ENCODE measurements at regions not wholly inside any gene's neighbourhood (a gene's known extent, or its start where the extent isn't known, plus 50 kb on each side); places are given as distances from the start of the nearest gene placed in this dataset.

DNA sequence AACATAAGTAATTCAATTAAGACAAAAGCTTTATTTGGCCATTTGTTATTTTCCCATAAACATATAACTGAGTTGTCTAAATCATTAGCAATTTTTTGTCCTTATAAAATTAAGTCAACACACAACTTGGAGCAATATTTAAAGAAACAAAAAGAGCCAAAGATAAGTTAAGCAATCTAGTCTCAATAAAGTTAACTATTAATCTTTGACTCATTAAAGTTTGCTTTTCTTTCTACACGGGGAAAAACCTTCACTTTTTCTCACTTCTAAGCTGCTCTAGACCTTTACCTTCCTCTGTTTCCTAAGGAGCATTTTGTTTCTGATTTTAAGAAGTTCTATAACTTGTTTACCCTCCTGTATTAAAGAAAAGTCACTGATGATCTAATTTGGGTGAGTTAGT lies 867.1 kb upstream of the PHF14 start:
- Histone ChIP-seq H2AFZ (replicated peaks; ENCODE audit: low read length, poor library complexity) (no peak overlapping the region), H2BK20ac (ENCODE audit: low read depth, low read length) (no peak overlapping the region), H3K36me3 (ENCODE audit: control insufficient read depth, insufficient read depth, low read length) (no peaks in the 10 kb centered on the region), H2BK5ac (ENCODE audit: low read depth, low read length, poor library complexity, severe bottlenecking) (no peak overlapping the region), H3K4me3 (ENCODE audit: insufficient read depth, low read depth, low read length) (no peak overlapping the region), H2BK120ac (ENCODE audit: low read depth, low read length) (no peak overlapping the region), H3K23ac (ENCODE audit: low read depth, low read length) (no peak overlapping the region), H2AK9ac (replicated peaks; ENCODE audit: low read depth, low read length, poor library complexity) (no peak overlapping the region), H4K91ac (ENCODE audit: insufficient read depth, low read depth, low read length) (no peak overlapping the region), H2BK15ac (ENCODE audit: low read depth, low read length) (no peak overlapping the region), H3K9me1 (ENCODE audit: insufficient read depth, low read length) (no peaks in the 10 kb centered on the region), H3K79me1 (ENCODE audit: low read depth in 1 of 2, low read length in 2 of 2) (no peaks in the 10 kb centered on the region), H2AK5ac (ENCODE audit: low read depth, low read length) (no peak overlapping the region), H3K4me1 (ENCODE audit: control insufficient read depth, insufficient read depth, low read length) (no peaks in the 10 kb centered on the region), H4K20me1 (ENCODE audit: insufficient read depth, low read length) (no peaks in the 10 kb centered on the region), H3K9ac (ENCODE audit: low read depth, low read length) (no peak overlapping the region), H4K5ac (ENCODE audit: low read depth, low read length) (no peak overlapping the region), H4K8ac (ENCODE audit: low read depth in 2 of 2, low read length in 2 of 2) (no peak overlapping the region), H3K9me3 (ENCODE audit: control insufficient read depth, insufficient read depth, low read length) (peaks cover 11% of the 10 kb centered on the region; the same call in 1 of the 2 replicates), H3K27me3 (ENCODE audit: control insufficient read depth, insufficient read depth, low read length) (no peaks in the 10 kb centered on the region), H3K56ac (ENCODE audit: extremely low read depth, insufficient read depth, low read length) (no peak overlapping the region), H3K14ac (replicated peaks; ENCODE audit: low read depth, low read length) (no peak overlapping the region), H3K4me2 (ENCODE audit: low read depth, low read length) (no peak overlapping the region), H3K18ac (ENCODE audit: low read depth, low read length) (no peak overlapping the region), H3K4ac (ENCODE audit: low read depth, low read length) (no peak overlapping the region), H3K27ac (ENCODE audit: insufficient read depth, low read length) (no peak overlapping the region)
- intact Hi-C loops (cut with micrococcal nuclease): no loop called here
- no TSS peak for BruUV-seq (replicated peaks)
- in situ Hi-C loops (cut with MboI; ENCODE audit: low sequenced_read_pairs): no loop called here
- ChIA-PET POLR2A (ENCODE audit: unreplicated experiment) (no interaction called here), CTCF (no interaction called here)
- dilution Hi-C loops (cut with HindIII; ENCODE audit: low sequenced_read_pairs, unreplicated experiment): no loop called here
- no peak for TF ChIP-seq NFE2L2 (IDR thresholded peaks at IDR 0.05; ENCODE audit: low read depth, low read length)
- no peak for TF ChIP-seq FOS (IDR thresholded peaks at IDR 0.05; ENCODE audit: low read depth, low read length)
- no peak for TF ChIP-seq MXI1 (IDR thresholded peaks at IDR 0.05; ENCODE audit: borderline replicate concordance, low read depth, low read length)
- no peak for TF ChIP-seq BHLHE40 (IDR thresholded peaks at IDR 0.05; ENCODE audit: low read depth, low read length)
- TF ChIP-seq RAD21 (IDR thresholded peaks at IDR 0.05; ENCODE audit: low read length): no peak
- no peak for TF ChIP-seq MAZ (IDR thresholded peaks at IDR 0.05; ENCODE audit: borderline replicate concordance, low read depth, low read length)
- no peak for TF ChIP-seq RFX5 (IDR thresholded peaks at IDR 0.05; ENCODE audit: low read depth, low read length)
- ATAC-seq (ENCODE audit: low read depth) (no peak), DNase-seq (no peak)
- WGBS, 2 experiments (ENCODE audit: extremely low coverage in 2 of 2, insufficient read length in 1 of 2): no CpG with 5 or more reads among the region's 1 CpG

All from IMR-90 (cell line).